ENCODE measurements at regions not wholly inside any gene's neighbourhood (a gene's known extent, or its start where the extent isn't known, plus 50 kb on each side); places are given as distances from the start of the nearest gene placed in this dataset.

DNA sequence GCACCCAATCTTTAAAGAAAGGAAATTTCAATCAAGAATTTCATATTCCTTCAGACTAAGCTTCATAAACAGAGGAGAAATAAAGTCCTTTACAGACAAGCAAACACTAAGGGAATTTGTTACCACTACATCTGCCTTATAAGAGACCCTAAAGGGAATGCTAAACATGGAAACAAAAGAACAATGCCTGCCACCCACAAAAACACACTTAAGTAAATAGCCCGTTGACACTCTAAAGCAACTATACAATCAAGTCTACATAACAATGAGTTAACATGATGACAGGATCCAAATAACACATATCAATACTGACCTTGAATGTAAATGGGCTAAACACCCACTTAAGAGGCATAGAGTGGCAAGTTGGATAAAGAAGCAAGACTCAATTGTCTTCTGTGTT lies 1056.9 kb upstream of the ATXN8OS start (continued):
- TF ChIP-seq, protein P1, sequence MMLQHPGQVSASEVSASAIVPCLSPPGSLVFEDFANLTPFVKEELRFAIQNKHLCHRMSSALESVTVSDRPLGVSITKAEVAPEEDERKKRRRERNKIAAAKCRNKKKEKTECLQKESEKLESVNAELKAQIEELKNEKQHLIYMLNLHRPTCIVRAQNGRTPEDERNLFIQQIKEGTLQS (IDR thresholded peaks at IDR 0.05; ENCODE audit: insufficient read depth, low read depth, low read length), result no peak

Measured in H1 (cell line).